Loucy (cell line): ENCODE measurements at regions not wholly inside any gene's neighbourhood (a gene's known extent, or its start where the extent isn't known, plus 50 kb on each side); places are given as distances from the start of the nearest gene placed in this dataset.

ENCODE experiments used
- H2AFZ ChIP-seq: fragments of 200-600 bp; sonication (generic); 2 replicates; pipeline ENCODE4 v1.6.0; 2016; ENCODE audit warnings: antibody characterized with exemption, mild to moderate bottlenecking, low read length, moderate library complexity
- H3F3A ChIP-seq: fragments of 200-600 bp; 2 replicates; pipeline ENCODE4 v1.6.0; 2016; ENCODE audit warnings: antibody characterized with exemption, low read depth, mild to moderate bottlenecking
- H3K27me3 ChIP-seq: fragments of 200-600 bp; sonication (generic); 2 replicates; pipeline ENCODE4 v1.6.1; 2014; ENCODE audit warnings: low read length, mild to moderate bottlenecking; ENCODE audit not compliant: insufficient read depth, poor library complexity, severe bottlenecking
- H3K36me3 ChIP-seq: fragments of 200-600 bp; sonication (generic); 2 replicates; pipeline ENCODE4 v1.6.1; 2016; ENCODE audit warnings: low read length; ENCODE audit not compliant: insufficient read depth
- H3K4me1 ChIP-seq: fragments of 200-600 bp; sonication (generic); 2 replicates; pipeline ENCODE4 v1.5.1; 2014; ENCODE audit warnings: low read length, mild to moderate bottlenecking; ENCODE audit not compliant: insufficient read depth, poor library complexity, severe bottlenecking
- H3K4me2 ChIP-seq: fragments of 200-600 bp; sonication (generic); 2 replicates; pipeline ENCODE4 v1.6.0; 2014; ENCODE audit warnings: antibody characterized with exemption, low read length, low read depth, mild to moderate bottlenecking; ENCODE audit not compliant: poor library complexity, severe bottlenecking
- H3K4me3 ChIP-seq: fragments of 200-600 bp; sonication (generic); 2 replicates; pipeline ENCODE4 v1.5.1; 2014; ENCODE audit warnings: low read length, mild to moderate bottlenecking, mixed read lengths; ENCODE audit not compliant: poor library complexity, severe bottlenecking
- H3K79me2 ChIP-seq: fragments of 200-600 bp; sonication (generic); 2 replicates; pipeline ENCODE4 v1.6.1; 2014; ENCODE audit warnings: low read length; ENCODE audit not compliant: insufficient read depth
- H3K9ac ChIP-seq: fragments of 200-600 bp; sonication (generic); 2 replicates; pipeline ENCODE4 v1.6.0; 2014; ENCODE audit warnings: mild to moderate bottlenecking, low read depth, low read length, moderate library complexity; ENCODE audit not compliant: poor library complexity, severe bottlenecking
- H3K9me2 ChIP-seq: fragments of 200-600 bp; sonication (generic); replicated peaks from 2 replicates; pipeline ENCODE4 v1.6.1; 2016; ENCODE audit warnings: low read depth, low read length, mixed read lengths
- H3K9me3 ChIP-seq: fragments of 200-600 bp; sonication (generic); 2 replicates; pipeline ENCODE4 v1.6.1; 2014; ENCODE audit warnings: mild to moderate bottlenecking, antibody characterized with exemption, low read length, low read depth; ENCODE audit not compliant: insufficient read depth
- H4K20me1 ChIP-seq: fragments of 200-600 bp; sonication (generic); 2 replicates; pipeline ENCODE4 v1.6.0; 2014; ENCODE audit warnings: antibody characterized with exemption, low read length, mild to moderate bottlenecking; ENCODE audit not compliant: insufficient read depth, poor library complexity, severe bottlenecking
- CTCF ChIP-seq: fragments of 200-600 bp; sonication (generic); conservative IDR thresholded peaks from 2 replicates; pipeline ENCODE4 v1.5.1; 2014; ENCODE audit warnings: mild to moderate bottlenecking, antibody characterized with exemption, low read length
- EZH2phosphoT487 ChIP-seq: fragments of 200-600 bp; IDR thresholded peaks from 2 replicates; pipeline ENCODE4 v1.6.1; 2018; ENCODE audit warnings: antibody characterized with exemption, mild to moderate bottlenecking, moderate library complexity, borderline replicate concordance

GRCh38 chr1:218755128-218755527 is 410.0 kb downstream of the TGFB2 start:
- H2AFZ ChIP-seq: no peak overlapping the region
- no peak overlapping the region for H3K4me3 ChIP-seq
- no peaks in the 10 kb centered on the region for H3K9me2 ChIP-seq
- H3K4me2 ChIP-seq: no peak overlapping the region
- H3K36me3 ChIP-seq: no peaks in the 10 kb centered on the region
- H3K79me2 ChIP-seq: no peaks in the 10 kb centered on the region
- H3K27me3 ChIP-seq: no peaks in the 10 kb centered on the region
- TF ChIP-seq CTCF (no peak), EZH2phosphoT487 (no peak)
- H3F3A ChIP-seq: no peaks in the 10 kb centered on the region
- H3K9ac ChIP-seq: no peak overlapping the region
- no peaks in the 10 kb centered on the region for H3K9me3 ChIP-seq
- no peaks in the 10 kb centered on the region for H3K4me1 ChIP-seq
- no peaks in the 10 kb centered on the region for H4K20me1 ChIP-seq

GRCh38 chr1:218759795-218760194 is 413.9 kb upstream of the LYPLAL1 start:
- Histone ChIP-seq H2AFZ (no peak overlapping the region), H3K79me2 (no peaks in the 10 kb centered on the region), H3K9ac (no peak overlapping the region), H3K4me2 (no peak overlapping the region), H3K4me3 (no peak overlapping the region), H3K27me3 (no peaks in the 10 kb centered on the region), H3K9me2 (no peaks in the 10 kb centered on the region), H3K4me1 (no peaks in the 10 kb centered on the region), H4K20me1 (no peaks in the 10 kb centered on the region), H3K9me3 (no peaks in the 10 kb centered on the region), H3K36me3 (no peaks in the 10 kb centered on the region), H3F3A (no peaks in the 10 kb centered on the region)
- no peak for TF ChIP-seq EZH2phosphoT487

GRCh38 chr1:218760601-218761570 is 412.8 kb upstream of the LYPLAL1 start:
- Histone ChIP-seq H3K9ac (no peak overlapping the region), H3K79me2 (no peaks in the 10 kb centered on the region), H3F3A (no peaks in the 10 kb centered on the region), H3K27me3 (no peaks in the 10 kb centered on the region), H3K4me1 (no peaks in the 10 kb centered on the region), H3K4me2 (no peak overlapping the region), H3K36me3 (no peaks in the 10 kb centered on the region), H3K4me3 (no peak overlapping the region), H4K20me1 (no peaks in the 10 kb centered on the region), H3K9me2 (no peaks in the 10 kb centered on the region), H2AFZ (no peak overlapping the region), H3K9me3 (no peaks in the 10 kb centered on the region)
- TF ChIP-seq EZH2phosphoT487 (no peak), CTCF (no peak)
